HUES6 (cell line): ENCODE measurements at regions not wholly inside any gene's neighbourhood (a gene's known extent, or its start where the extent isn't known, plus 50 kb on each side); places are given as distances from the start of the nearest gene placed in this dataset.

Experiments
- H3K27ac ChIP-seq: 2 replicates; pipeline ENCODE4 v1.7.0; 2013; ENCODE audit warnings: low read depth, mild to moderate bottlenecking, low read length, inconsistent platforms
- H3K27me3 ChIP-seq: 2 replicates; pipeline ENCODE4 v1.6.1; 2013; ENCODE audit warnings: low read length; ENCODE audit not compliant: control insufficient read depth, insufficient read depth
- H3K36me3 ChIP-seq: 2 replicates; pipeline ENCODE4 v1.6.1; 2013; ENCODE audit warnings: low read length; ENCODE audit not compliant: control insufficient read depth, insufficient read depth
- H3K4me1 ChIP-seq: 2 replicates; pipeline ENCODE4 v1.6.1; 2013; ENCODE audit warnings: low read length; ENCODE audit not compliant: control insufficient read depth, insufficient read depth
- H3K4me3 ChIP-seq: 2 replicates; pipeline ENCODE4 v1.5.1; 2013; ENCODE audit warnings: low read depth, low read length
- H3K9ac ChIP-seq: one replicate; pipeline ENCODE4 v1.6.1; 2013; ENCODE audit warnings: mild to moderate bottlenecking, low read length
- H3K9me3 ChIP-seq: 2 replicates; pipeline ENCODE4 v1.6.1; 2013; ENCODE audit warnings: low read depth, low read length; ENCODE audit not compliant: control insufficient read depth, insufficient read depth

- H3K36me3 ChIP-seq: no peaks in the 10 kb centered on the region
- H3K4me1 ChIP-seq: no peaks in the 10 kb centered on the region
- no peak overlapping the region for H3K4me3 ChIP-seq
- H3K27ac ChIP-seq: no peak overlapping the region
- no peak overlapping the region for H3K9ac ChIP-seq
- no peaks in the 10 kb centered on the region for H3K27me3 ChIP-seq
- no peaks in the 10 kb centered on the region for H3K9me3 ChIP-seq
Observed at GRCh38 chr18:77520767-77521166, 271.1 kb downstream of the GALR1 start.

GRCh38 chr18:77522051-77522675 lies 272.5 kb downstream of the GALR1 start:
- peaks cover 4% of the 10 kb centered on the region; the same call in 1 of the 2 replicates for H3K9me3 ChIP-seq
- H3K4me1 ChIP-seq: no peaks in the 10 kb centered on the region
- no peak overlapping the region for H3K27ac ChIP-seq
- no peak overlapping the region for H3K9ac ChIP-seq
- H3K4me3 ChIP-seq: no peak overlapping the region
- no peaks in the 10 kb centered on the region for H3K27me3 ChIP-seq
- H3K36me3 ChIP-seq: no peaks in the 10 kb centered on the region

- H3K9ac ChIP-seq: no peak overlapping the region
- H3K9me3 ChIP-seq: peaks cover 4% of the 10 kb centered on the region; the same call in 1 of the 2 replicates
- H3K4me3 ChIP-seq: no peak overlapping the region
- H3K36me3 ChIP-seq: no peaks in the 10 kb centered on the region
- no peaks in the 10 kb centered on the region for H3K4me1 ChIP-seq
- no peaks in the 10 kb centered on the region for H3K27me3 ChIP-seq
- no peak overlapping the region for H3K27ac ChIP-seq
Observed at GRCh38 chr18:77524909-77525308, 275.3 kb downstream of the GALR1 start.

GRCh38 chr18:77526962-77527361 lies 277.3 kb downstream of the GALR1 start:
- no peak overlapping the region for H3K4me3 ChIP-seq
- H3K9ac ChIP-seq: no peak overlapping the region
- H3K9me3 ChIP-seq: peaks cover 4% of the 10 kb centered on the region; the same call in 1 of the 2 replicates
- H3K27ac ChIP-seq: no peak overlapping the region
- H3K36me3 ChIP-seq: no peaks in the 10 kb centered on the region
- no peaks in the 10 kb centered on the region for H3K4me1 ChIP-seq
- no peaks in the 10 kb centered on the region for H3K27me3 ChIP-seq

- no peaks in the 10 kb centered on the region for H3K4me1 ChIP-seq
- H3K9ac ChIP-seq: no peak overlapping the region
Observed at GRCh38 chr18:77528872-77529271, 279.2 kb downstream of the GALR1 start.

GRCh38 chr18:77529492-77530176 lies 280.0 kb downstream of the GALR1 start:
- H3K27me3 ChIP-seq: no peaks in the 10 kb centered on the region
- H3K27ac ChIP-seq: no peak overlapping the region
- no peak overlapping the region for H3K9ac ChIP-seq
- no peak overlapping the region for H3K4me3 ChIP-seq
- H3K4me1 ChIP-seq: no peaks in the 10 kb centered on the region
- no peaks in the 10 kb centered on the region for H3K36me3 ChIP-seq
- peaks cover 4% of the 10 kb centered on the region; the same call in 1 of the 2 replicates for H3K9me3 ChIP-seq

More at GRCh38 chr18:77528872-77529271, 279.2 kb downstream of the GALR1 start:
- Histone ChIP-seq H3K9me3 (peaks cover 4% of the 10 kb centered on the region; the same call in 1 of the 2 replicates), H3K27ac (no peak overlapping the region), H3K36me3 (no peaks in the 10 kb centered on the region), H3K4me3 (no peak overlapping the region), H3K27me3 (no peaks in the 10 kb centered on the region)

GRCh38 chr18:77530732-77531131 lies 281.1 kb downstream of the GALR1 start:
- no peak overlapping the region for H3K27ac ChIP-seq

GRCh38 chr18:77539860-77540259 lies 290.2 kb downstream of the GALR1 start:
- Histone ChIP-seq H3K36me3 (no peaks in the 10 kb centered on the region), H3K9ac (no peak overlapping the region), H3K27me3 (no peaks in the 10 kb centered on the region), H3K4me1 (no peaks in the 10 kb centered on the region), H3K9me3 (peaks cover 10% of the 10 kb centered on the region), H3K4me3 (no peak overlapping the region), H3K27ac (no peak overlapping the region)

More at GRCh38 chr18:77530732-77531131, 281.1 kb downstream of the GALR1 start:
- no peaks in the 10 kb centered on the region for H3K36me3 ChIP-seq
- no peak overlapping the region for H3K4me3 ChIP-seq
- peaks cover 4% of the 10 kb centered on the region; the same call in 1 of the 2 replicates for H3K9me3 ChIP-seq
- no peaks in the 10 kb centered on the region for H3K27me3 ChIP-seq
- H3K4me1 ChIP-seq: no peaks in the 10 kb centered on the region
- no peak overlapping the region for H3K9ac ChIP-seq

- H3K9me3 ChIP-seq: peaks cover 1% of the 10 kb centered on the region; the same call in 1 of the 2 replicates
- H3K27me3 ChIP-seq: no peaks in the 10 kb centered on the region
- H3K9ac ChIP-seq: no peak overlapping the region
- no peaks in the 10 kb centered on the region for H3K36me3 ChIP-seq
- H3K4me3 ChIP-seq: no peak overlapping the region
- no peaks in the 10 kb centered on the region for H3K4me1 ChIP-seq
- no peak overlapping the region for H3K27ac ChIP-seq
Observed at GRCh38 chr18:77544792-77545191, 295.1 kb downstream of the GALR1 start.

GRCh38 chr18:77547757-77548156 lies 298.1 kb downstream of the GALR1 start:
- H3K4me3 ChIP-seq: no peak overlapping the region
- no peaks in the 10 kb centered on the region for H3K36me3 ChIP-seq
- no peaks in the 10 kb centered on the region for H3K4me1 ChIP-seq
- H3K9me3 ChIP-seq: no peaks in the 10 kb centered on the region
- no peaks in the 10 kb centered on the region for H3K27me3 ChIP-seq
- H3K9ac ChIP-seq: no peak overlapping the region
- H3K27ac ChIP-seq: no peak overlapping the region

- Histone ChIP-seq H3K36me3 (no peaks in the 10 kb centered on the region), H3K4me3 (no peak overlapping the region), H3K27me3 (no peaks in the 10 kb centered on the region), H3K9ac (no peak overlapping the region), H3K27ac (no peak overlapping the region), H3K4me1 (no peaks in the 10 kb centered on the region), H3K9me3 (no peaks in the 10 kb centered on the region)
Observed at GRCh38 chr18:77548790-77549420, 299.3 kb downstream of the GALR1 start.
